HepG2 (cell line): ENCODE measurements at regions not wholly inside any gene's neighbourhood (a gene's known extent, or its start where the extent isn't known, plus 50 kb on each side); places are given as distances from the start of the nearest gene placed in this dataset.

Experiments
- CTCF ChIP-seq: sonication (generic); formaldehyde crosslinking; IDR thresholded peaks from 2 replicates; pipeline ENCODE4 v1.5.0; 2020; ENCODE audit warnings: mild to moderate bottlenecking, missing genetic modification reagents, moderate library complexity
- EP300 ChIP-seq, 3 experiments: sonication (generic) in 1 of 3; formaldehyde crosslinking in 1 of 3; IDR thresholded peaks; 2 replicates each; pipeline versions ENCODE4 v1.5.1 to v1.6.1; 2011 to 2020; ENCODE audit warnings: low read depth in 2 of 3, low read length in 2 of 3, borderline replicate concordance in 1 of 3, improper control_type of control experiment in 1 of 3, mild to moderate bottlenecking in 1 of 3, missing genetic modification reagents in 1 of 3, moderate library complexity in 1 of 3
- SMARCC2 ChIP-seq: fragments of 450-650 bp; IDR thresholded peaks from 2 replicates; pipeline ENCODE4 v1.6.1; 2017; ENCODE audit warnings: antibody characterized with exemption, mild to moderate bottlenecking
- ZNF672 ChIP-seq: sonication (generic); formaldehyde crosslinking; IDR thresholded peaks from 2 replicates; pipeline ENCODE4 v1.8.1; 2022; ENCODE audit warnings: missing genetic modification reagents

GRCh38 chr3:70803319-70803718 lies 490.9 kb upstream of the MDFIC2 start:
- no peak for TF ChIP-seq EP300 (IDR thresholded peaks at IDR 0.05; ENCODE audit: low read depth in 2 of 2, low read length in 2 of 2)
- TF ChIP-seq EP300 (CRISPR knock-in tag; IDR thresholded peaks at IDR 0.05; ENCODE audit: borderline replicate concordance) = no peak
- no peak for TF ChIP-seq CTCF (CRISPR knock-in tag)
- no peak for TF ChIP-seq SMARCC2
- TF ChIP-seq ZNF672 = no peak
